Sigmoid colon (tissue), 6 donors: ENCODE measurements at regions not wholly inside any gene's neighbourhood (a gene's known extent, or its start where the extent isn't known, plus 50 kb on each side); places are given as distances from the start of the nearest gene placed in this dataset.

Experiments
- DNase-seq: peaks from one replicate; pipeline ENCODE4 v3.0.0-alpha.2; 2019
- H3K27ac ChIP-seq, 4 donors: fragments of 200-600 bp; sonication (generic); one replicate each; pipeline ENCODE4 v1.5.1; 2016 to 2019; ENCODE audit warnings: mild to moderate bottlenecking in 1 of 4
- H3K27me3 ChIP-seq, 3 donors: fragments of 200-600 bp; sonication (generic); one replicate each; pipeline ENCODE4 v1.5.1; 2019; ENCODE audit warnings: mild to moderate bottlenecking in 1 of 3
- H3K36me3 ChIP-seq, 4 donors: fragments of 200-600 bp; sonication (generic); one replicate each; pipeline ENCODE4 v1.5.1; 2016 to 2019
- H3K4me1 ChIP-seq, 4 donors: fragments of 200-600 bp; sonication (generic); one replicate each; pipeline ENCODE4 v1.5.1; 2017 to 2019
- H3K4me3 ChIP-seq, 4 donors: fragments of 200-600 bp; sonication (generic); one replicate each; pipeline ENCODE4 v1.5.1; 2017 to 2019; ENCODE audit warnings: mild to moderate bottlenecking in 2 of 4, moderate library complexity in 1 of 4
- H3K9me3 ChIP-seq, 4 donors: fragments of 200-600 bp in 3 of 4; sonication (generic) in 3 of 4; one replicate each; pipeline versions ENCODE4 v1.5.1 to v1.6.1; 2013 to 2019
- EP300 ChIP-seq, 4 donors: sonication (generic); formaldehyde crosslinking; IDR thresholded peaks; one replicate each; pipeline ENCODE4 v1.6.1; 2017; ENCODE audit warnings: antibody characterized with exemption in 4 of 4
- POLR2A ChIP-seq, 2 donors: fragments of 450-650 bp; IDR thresholded peaks; one replicate each; pipeline ENCODE4 v1.6.1; 2016; ENCODE audit warnings: antibody characterized with exemption in 2 of 2, mild to moderate bottlenecking in 2 of 2, moderate library complexity in 2 of 2
- POLR2AphosphoS5 ChIP-seq, 4 donors: sonication (generic); formaldehyde crosslinking; IDR thresholded peaks; one replicate each; pipeline ENCODE4 v1.6.1; 2017; ENCODE audit warnings: antibody characterized with exemption in 4 of 4
- WGBS, 2 donors: extraction: QIAGEN DNeasy Blood & Tissue Kit; methylation state at CpG; one replicate each; pipeline ENCODE4 v1.1.7; 2013; 5-methylcytosine and 5-hydroxymethylcytosine counted together
- intact Hi-C: fragments of 100-400 bp; cut with DNase I; formaldehyde crosslinking; loops from one replicate; pipeline ENCODE4 v1.15.1; 2023
- TF ChIP-seq, protein P1 (sequence below), 4 experiments: fragments of 450-650 bp in 3 of 4; fragments of 200-600 bp in 1 of 4; IDR thresholded peaks; one replicate each; pipeline ENCODE4 v1.5.1; 2016 to 2019; ENCODE audit warnings: antibody characterized with exemption in 4 of 4, mild to moderate bottlenecking in 3 of 4, moderate library complexity in 2 of 4
- donor health status: healthy with polysubstance abuse.
- donor health status: healthy.

DNA sequence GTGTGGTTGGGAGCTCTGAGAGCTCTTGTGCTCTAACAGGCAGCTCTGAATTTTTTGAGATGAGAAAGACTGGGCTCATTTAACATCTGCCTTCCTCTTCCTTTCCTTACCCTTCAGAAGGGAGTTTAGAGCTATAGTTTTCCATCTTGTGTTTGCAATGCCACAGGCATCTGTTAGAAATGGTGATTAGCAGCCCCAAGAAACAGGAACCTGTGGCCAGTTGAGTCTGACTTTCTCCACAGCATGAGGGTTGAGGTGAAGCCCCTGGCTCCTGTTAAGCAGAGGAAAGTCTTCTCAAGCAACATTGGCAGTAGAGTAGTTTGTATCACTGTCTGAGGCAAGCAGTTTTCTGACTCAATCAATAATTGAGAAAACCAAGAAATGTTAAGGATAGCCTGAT lies 577.4 kb downstream of the ZEB2 start:
- H3K9me3 ChIP-seq = no peaks in the 10 kb centered on the region
- intact Hi-C loops = no loop called here
- no peak overlapping the region for H3K4me3 ChIP-seq

DNA sequence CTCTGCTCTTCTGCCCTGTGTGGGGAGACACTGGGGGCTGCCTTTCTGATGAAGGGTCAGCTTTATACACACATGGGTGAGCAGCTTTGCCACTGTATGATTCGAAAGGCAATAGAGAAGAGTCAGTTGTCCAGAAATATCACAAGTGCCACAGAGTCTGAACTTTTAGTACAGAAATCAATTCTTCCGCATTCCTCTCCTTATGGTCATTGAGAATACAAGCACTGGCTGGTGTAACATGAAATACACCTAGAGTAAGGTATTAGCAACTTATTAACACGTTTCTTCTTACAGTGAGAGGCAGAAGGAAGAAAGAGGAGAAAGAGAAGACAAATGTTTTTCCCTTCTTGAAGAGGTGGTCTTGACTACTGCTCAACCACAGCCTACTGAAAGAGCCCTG lies 579.2 kb downstream of the ZEB2 start:
- intact Hi-C loops = no loop called here
- Histone ChIP-seq H3K9me3 (no peaks in the 10 kb centered on the region), H3K27ac (no peak overlapping the region), H3K27me3 (peaks cover 0 to 14% (median 10%) of the 10 kb centered on the region in 3 donors), H3K36me3 (no peaks in the 10 kb centered on the region), H3K4me3 (no peak overlapping the region), H3K4me1 (peaks cover 0 to 26% (median 16%) of the 10 kb centered on the region in 4 donors)
- DNase-seq = no peak
- TF ChIP-seq POLR2AphosphoS5 (IDR thresholded peaks at IDR 0.05) (no peak), POLR2A (IDR thresholded peaks at IDR 0.05) (no peak), EP300 (IDR thresholded peaks at IDR 0.05) (no peak)
- TF ChIP-seq, protein P1, sequence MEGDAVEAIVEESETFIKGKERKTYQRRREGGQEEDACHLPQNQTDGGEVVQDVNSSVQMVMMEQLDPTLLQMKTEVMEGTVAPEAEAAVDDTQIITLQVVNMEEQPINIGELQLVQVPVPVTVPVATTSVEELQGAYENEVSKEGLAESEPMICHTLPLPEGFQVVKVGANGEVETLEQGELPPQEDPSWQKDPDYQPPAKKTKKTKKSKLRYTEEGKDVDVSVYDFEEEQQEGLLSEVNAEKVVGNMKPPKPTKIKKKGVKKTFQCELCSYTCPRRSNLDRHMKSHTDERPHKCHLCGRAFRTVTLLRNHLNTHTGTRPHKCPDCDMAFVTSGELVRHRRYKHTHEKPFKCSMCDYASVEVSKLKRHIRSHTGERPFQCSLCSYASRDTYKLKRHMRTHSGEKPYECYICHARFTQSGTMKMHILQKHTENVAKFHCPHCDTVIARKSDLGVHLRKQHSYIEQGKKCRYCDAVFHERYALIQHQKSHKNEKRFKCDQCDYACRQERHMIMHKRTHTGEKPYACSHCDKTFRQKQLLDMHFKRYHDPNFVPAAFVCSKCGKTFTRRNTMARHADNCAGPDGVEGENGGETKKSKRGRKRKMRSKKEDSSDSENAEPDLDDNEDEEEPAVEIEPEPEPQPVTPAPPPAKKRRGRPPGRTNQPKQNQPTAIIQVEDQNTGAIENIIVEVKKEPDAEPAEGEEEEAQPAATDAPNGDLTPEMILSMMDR (IDR thresholded peaks at IDR 0.05) = no peak
- 92 to 95% methylated on average over 3 of the region's 3 CpGs for WGBS, 2 donors

More for the DNA sequence above, 577.4 kb downstream of the ZEB2 start:
- DNase-seq = no peak
- H3K36me3 ChIP-seq = no peaks in the 10 kb centered on the region
- TF ChIP-seq POLR2AphosphoS5 (IDR thresholded peaks at IDR 0.05) (no peak), POLR2A (IDR thresholded peaks at IDR 0.05) (no peak), EP300 (IDR thresholded peaks at IDR 0.05) (no peak)
- TF ChIP-seq, protein P1 (IDR thresholded peaks at IDR 0.05) = no peak
- no peak overlapping the region for H3K27ac ChIP-seq
- peaks cover 0 to 14% (median 5%) of the 10 kb centered on the region in 4 donors for H3K4me1 ChIP-seq
- H3K27me3 ChIP-seq = peaks cover 0 to 2% (median 0%) of the 10 kb centered on the region in 3 donors

DNA sequence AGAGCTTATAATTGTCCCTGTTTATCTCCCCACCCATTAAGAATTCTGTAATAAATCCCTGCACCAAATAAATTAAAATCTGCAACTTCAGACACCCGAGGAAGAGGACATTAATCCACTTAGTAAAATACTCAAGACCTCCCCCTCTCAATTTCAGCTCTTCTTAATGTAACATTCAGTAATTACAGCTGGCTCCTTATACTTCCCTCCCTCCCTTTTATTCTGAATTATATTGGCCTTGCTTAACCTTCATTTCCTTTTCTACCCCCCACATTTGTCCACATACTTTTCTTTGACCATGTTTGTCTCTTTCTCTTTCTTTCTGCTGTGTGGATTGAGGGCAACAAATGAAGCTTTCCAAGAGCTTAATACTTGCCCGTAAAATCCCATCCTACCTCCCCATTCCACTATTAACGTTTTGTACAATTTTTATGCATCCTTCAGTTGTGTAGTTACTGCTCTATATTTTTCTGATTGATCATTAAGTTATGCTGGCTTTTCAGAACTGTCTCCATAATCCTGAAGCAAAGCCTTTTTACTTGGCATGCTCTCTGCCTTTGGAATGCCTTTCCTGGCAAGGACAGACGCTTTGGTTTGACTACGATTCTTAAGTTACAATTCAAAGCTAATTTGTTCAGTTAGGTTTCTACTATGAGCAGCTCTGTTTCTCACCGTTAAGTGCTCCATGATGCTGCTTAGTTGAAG lies 580.1 kb downstream of the ZEB2 start:
- intact Hi-C loops = no loop called here
- Histone ChIP-seq H3K9me3 (no peaks in the 10 kb centered on the region), H3K27me3 (peaks cover 0 to 14% (median 10%) of the 10 kb centered on the region in 3 donors), H3K36me3 (no peaks in the 10 kb centered on the region), H3K27ac (peak overlapping the region; percentile 30 to 78 (median 57)), H3K4me1 (peaks cover 0 to 26% (median 16%) of the 10 kb centered on the region in 4 donors), H3K4me3 (no peak overlapping the region)
- 75 to 76% methylated on average over 6 of the region's 6 CpGs for WGBS, 2 donors
- TF ChIP-seq POLR2AphosphoS5 (IDR thresholded peaks at IDR 0.05) (no peak), POLR2A (IDR thresholded peaks at IDR 0.05) (no peak), EP300 (IDR thresholded peaks at IDR 0.05) (no peak)
- TF ChIP-seq, protein P1 (IDR thresholded peaks at IDR 0.05) = no peak
- DNase-seq = no peak

DNA sequence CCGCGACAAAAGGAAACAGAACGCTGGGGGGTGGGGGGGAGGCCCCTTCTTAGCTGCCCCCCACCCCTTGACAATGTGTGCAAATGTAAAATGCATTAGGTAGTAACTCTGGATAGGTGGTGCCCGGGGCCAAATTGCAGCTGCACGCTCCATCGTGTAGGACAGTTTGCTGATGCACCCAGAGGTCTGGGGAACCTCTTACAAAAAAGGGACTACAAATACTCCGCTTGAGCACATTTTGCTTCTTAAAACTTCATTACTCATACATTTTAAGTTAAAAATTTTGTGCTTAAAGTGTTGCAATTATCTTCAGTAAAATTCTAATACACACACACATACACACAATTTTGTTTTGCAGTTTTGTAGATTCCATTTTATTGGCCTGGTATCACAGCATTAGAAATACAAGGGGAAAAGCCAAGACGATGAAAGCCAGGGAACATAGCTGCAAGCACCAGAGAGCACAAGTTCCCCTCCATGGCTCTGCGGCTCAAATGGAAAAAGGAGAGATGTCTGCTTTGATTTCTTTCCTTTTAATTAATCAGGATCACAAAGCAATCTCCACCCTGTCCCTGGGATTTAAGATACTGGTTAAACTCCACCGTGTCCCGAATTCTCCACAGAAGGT lies 582.1 kb downstream of the ZEB2 start:
- H3K9me3 ChIP-seq = no peaks in the 10 kb centered on the region
- H3K36me3 ChIP-seq = no peaks in the 10 kb centered on the region
- peak overlapping the region; percentile 30 to 62 (median 54) for H3K4me3 ChIP-seq
- peak overlapping the region; percentile 56 to 78 (median 74) for H3K27ac ChIP-seq
- WGBS, 2 donors = 26 to 33% methylated on average over 11 of the region's 11 CpGs
- TF ChIP-seq, protein P1 (IDR thresholded peaks at IDR 0.05) = no peak
- TF ChIP-seq EP300 (IDR thresholded peaks at IDR 0.05) = no peak
- TF ChIP-seq POLR2A (IDR thresholded peaks at IDR 0.05) = no peak
- TF ChIP-seq POLR2AphosphoS5 (IDR thresholded peaks at IDR 0.05) = no peak
- peaks cover 0 to 14% (median 10%) of the 10 kb centered on the region in 3 donors for H3K27me3 ChIP-seq
- intact Hi-C loops = no loop called here
- peaks cover 0 to 26% (median 16%) of the 10 kb centered on the region in 4 donors for H3K4me1 ChIP-seq
- DNase-seq = no peak
